GM21515 (cell line): ENCODE measurements at regions not wholly inside any gene's neighbourhood (a gene's known extent, or its start where the extent isn't known, plus 50 kb on each side); places are given as distances from the start of the nearest gene placed in this dataset.

Experiments used
- ATAC-seq: cut with Tn5 transposase; IDR thresholded peaks from one replicate; pipeline ENCODE4 v1.9.1; 2021; ENCODE audit not compliant: unreplicated experiment

DNA sequence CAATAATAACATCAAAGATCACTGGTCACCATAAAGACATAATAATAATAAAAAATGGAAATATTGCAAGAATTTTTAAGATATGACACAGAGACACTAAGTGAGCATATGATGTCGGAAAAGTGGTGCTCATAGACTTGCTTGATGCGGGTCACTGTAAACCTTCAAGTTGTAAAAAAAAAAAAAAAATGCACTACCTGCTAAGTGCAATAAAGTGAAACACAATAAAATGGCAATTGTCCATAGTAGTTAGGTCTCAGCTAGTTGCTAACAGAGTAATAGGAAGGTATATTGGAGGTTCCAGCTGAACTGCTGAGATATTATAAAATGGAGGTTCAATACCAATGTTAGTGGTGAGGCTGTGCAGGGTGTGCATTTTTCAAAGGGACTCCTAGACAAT, 146.6 kb upstream of the MRPS22 start:
- no peak for ATAC-seq

DNA sequence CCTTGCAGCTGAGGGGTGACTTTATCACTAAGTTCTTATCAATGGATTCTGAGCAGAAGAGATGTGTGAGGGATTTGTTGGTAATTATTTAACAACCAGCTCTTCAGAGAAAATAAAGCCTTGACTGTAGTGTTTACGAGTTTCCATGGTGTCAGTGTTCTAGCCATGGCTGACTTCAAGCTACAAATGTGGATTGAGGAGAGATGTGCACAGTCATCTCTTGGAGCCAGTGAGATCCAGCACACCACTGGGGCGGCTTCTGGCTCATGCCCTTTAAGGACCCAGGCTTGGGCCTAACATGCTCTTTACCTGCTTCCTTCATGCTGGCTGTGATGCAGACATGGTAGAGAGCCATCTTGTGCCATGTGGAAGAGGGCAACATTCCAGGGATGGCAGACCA, 145.6 kb upstream of the MRPS22 start:
- ATAC-seq = no peak

DNA sequence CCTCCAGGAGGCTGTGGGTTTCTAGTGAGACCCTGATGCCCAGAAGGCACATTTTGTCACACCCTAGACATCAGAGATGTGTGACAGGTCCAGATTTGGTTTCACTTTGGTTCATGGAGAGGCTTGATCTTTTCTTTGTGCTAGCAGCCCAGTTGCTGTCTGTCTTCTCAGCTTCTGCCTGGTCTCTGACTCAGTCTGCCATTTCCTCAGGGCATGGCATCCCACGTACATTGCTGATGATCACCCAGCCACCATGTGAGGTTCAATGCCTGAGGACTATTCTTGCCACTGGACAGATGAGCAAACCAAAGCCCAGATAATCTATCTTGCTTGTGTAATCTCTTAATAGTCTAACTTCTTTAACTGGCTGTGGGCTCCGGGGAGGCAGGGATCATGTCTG, 144.9 kb upstream of the MRPS22 start:
- ATAC-seq = no peak

DNA sequence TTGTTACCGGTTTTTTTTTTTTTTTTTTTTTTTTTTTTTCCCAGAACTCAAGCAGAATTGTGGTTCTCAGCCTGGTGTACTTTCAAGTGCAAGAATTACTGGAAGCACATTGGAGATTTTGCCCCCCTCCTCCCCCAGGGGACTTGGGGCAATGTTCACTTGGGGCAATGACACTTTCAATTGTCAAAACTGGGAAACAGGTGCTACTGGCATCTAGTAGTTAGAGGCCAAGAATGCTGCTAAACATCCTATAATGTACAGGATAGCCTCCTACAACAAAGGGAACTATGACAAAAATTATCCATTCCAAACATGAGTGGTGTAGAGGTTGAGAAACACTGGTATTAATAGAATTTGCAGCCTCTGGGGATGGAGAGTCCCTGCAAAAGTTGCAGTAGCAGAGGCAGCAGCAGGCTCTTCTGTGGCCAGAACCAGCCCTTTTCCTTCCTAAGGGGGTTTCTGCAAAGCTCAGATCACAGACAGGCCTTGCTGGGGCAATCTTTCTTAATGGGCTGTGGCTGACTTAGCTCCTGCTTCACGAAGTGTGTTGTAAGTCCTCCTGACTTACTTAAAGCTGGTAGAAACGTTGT, 144.3 kb upstream of the MRPS22 start:
- no peak for ATAC-seq

DNA sequence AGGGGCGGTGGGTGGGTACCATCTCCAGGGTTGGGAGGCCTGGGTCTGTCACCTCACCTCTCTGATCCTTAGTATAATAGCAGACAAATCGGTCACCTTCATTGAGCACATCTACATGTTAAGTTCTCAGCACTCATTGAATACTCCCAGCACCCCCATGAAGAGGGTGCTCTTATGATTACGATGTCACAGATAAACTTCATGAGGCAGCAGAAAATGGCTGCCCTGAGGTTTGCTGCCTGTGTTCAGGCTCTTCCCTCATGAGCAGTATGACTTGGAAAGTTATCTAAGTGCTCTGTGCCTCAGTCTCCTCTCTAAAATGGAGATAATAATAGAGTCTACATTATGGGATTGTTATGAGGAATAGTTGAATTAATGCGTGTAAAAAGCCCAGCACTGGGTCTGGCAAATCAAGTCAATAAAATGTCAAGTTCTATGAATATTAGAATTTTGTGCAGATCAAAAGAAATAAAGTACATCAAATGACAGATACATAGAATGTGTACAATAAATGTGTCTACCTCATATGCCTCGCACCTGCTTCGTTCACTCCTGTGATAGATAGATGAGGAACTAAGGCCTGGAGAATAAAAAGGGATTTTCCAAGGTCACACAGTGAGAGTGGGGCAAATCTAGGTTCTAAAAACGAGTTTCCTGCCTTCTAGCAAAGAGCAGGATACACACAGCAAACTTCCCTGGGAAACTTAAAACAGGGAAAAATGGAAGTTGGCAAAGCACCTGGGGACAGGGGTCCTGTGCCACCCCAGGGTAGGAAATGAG, 142.2 kb upstream of the MRPS22 start:
- ATAC-seq = no peak

DNA sequence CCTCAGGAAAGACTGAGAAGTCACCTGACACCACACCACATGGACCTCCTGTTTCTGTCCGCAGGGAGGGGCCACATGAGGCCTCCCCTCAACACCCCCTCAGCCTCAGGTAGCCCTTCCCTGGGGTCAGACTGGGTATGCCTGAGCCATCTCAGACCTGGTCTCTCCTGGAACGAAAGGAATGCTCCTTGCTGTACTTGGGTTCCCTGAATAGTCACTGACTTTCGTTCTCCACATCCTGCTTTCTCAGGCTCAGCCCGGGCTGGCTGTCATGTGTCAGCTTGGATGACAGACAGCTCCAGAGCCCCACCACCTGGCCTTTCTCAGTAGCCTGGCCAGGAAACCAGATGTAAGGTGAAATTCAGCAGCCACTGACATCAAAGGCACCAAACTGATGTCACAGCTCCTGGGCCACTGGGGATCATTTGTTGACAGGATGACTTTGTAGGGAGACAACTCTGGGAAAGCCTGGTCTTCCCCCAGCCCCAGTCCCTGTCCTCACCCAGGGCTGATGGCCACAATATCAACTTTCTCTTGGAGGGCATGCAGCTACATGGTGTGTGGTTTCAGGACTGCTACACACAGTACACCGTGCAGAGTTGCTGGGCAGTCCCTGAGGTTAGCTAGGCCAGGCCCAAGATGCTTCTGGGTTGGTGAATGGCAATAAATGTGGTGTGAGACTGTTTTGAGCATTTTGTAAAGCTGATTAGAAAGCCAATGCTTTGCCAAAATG, 141.4 kb upstream of the MRPS22 start:
- ATAC-seq = no peak

DNA sequence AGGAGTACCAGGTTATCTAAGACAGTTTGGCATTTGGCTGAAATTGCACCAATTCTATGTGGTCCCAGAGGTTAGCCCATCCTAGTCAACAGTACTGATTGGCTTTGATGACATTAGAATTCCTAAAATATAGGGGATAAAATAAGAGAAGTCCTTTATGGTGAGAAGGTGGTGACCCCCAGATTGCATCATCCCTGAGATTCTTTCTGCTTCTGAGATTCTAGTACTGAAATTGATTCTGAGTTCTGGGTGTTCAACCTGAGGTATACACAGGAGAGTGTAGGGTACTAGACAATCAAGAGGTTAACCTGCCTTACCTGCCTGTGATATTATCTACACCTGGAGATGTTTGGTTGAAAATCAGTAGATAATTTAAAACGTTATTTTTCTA, 140.9 kb upstream of the MRPS22 start:
- ATAC-seq = no peak

DNA sequence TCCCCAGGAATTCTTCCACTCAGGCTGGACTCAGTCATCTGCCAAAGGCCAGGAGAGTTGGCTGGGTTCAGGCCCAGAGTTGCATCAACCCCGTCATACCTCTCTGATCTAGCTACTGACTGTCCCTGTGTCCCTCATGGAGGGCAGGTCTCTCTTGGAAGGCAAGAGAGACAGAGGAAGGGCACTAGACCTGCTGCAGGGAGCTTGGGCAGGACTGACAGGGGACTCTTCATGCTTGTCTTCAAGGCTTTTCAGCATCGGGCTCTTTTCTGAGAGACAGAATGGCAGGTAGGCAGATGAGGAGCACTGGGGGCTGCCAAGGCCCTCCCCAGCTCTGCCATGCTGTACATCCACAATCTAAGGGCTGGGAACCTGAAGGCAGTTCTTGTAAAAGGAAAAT, 140.1 kb upstream of the MRPS22 start:
- no peak for ATAC-seq

DNA sequence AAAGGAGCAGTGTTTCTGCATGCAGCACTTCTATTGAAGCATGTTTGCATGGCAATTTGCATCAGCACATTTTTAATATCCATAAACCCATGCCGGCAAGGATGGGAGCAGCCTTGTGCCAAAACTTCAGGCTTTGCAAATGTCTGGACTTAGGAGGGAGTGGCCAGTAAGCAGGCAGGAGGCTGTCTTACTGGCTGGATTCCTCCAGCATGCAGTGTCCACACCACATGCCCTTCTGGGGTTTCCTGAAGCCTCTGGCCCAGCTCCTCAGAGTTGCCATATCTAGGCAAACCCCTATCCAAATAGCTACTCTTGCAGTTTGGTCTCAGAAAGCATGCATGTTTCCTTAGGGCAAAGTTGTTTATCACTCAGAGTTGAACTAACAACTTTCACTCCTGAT, 139.1 kb upstream of the MRPS22 start:
- ATAC-seq = no peak

DNA sequence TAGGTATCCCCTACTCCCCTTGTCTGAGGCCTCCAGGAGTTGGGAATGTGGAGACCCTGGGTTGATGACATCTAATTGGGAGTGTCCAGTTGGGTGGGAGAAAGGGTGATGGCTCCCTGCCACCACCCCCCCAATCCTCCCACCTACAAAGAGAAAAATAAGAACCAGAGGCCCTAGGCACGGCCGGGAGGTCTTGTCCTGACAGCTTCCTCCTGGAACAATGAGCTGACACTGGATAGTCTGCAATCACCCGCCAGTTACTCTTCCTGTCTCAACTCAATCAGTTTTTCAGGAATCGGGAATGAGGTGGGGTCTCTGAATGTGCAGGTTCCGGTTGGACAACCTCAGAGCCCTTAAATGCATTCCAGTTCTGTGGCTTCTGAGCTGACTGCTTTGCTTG, 129.9 kb upstream of the MRPS22 start:
- ATAC-seq = no peak

DNA sequence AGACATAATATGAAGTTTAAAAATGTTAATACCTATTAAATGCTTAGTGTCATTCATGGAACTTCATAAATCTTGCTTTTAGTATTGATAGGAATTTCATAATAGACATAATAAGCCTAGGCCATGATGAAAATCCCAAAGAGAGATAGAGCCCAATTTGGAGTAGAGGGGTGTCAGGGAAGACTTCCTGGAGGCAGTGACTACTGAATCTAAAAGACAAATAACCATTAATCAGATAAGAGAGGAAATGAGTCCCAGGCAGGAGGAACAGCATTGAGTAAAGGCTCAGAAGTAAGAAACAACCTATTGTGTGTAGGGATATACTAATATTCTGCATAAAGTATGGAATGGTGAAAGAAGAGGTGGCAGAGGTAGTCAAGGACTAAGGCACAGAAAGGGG, 126.9 kb upstream of the MRPS22 start:
- no peak for ATAC-seq

DNA sequence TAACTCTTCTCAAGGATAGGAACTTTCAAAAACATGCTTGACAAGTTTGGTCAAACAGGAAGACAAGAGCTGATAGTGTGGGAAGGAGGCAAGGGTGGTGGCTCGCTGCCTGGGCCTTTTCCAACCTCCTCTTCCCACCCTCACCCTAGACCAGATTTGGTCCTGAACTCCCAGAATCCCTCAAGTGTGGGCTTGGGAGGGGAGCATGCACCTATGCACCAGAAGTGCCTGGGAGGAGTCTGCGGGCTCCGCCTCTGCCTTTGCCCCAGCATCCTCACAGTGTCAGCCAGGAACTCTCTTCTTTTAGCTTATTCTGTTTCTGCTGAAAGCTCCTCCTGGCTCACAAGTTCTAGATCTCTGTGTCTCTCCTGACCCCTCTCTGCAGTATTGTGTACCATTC, 126.2 kb upstream of the MRPS22 start:
- ATAC-seq = no peak

DNA sequence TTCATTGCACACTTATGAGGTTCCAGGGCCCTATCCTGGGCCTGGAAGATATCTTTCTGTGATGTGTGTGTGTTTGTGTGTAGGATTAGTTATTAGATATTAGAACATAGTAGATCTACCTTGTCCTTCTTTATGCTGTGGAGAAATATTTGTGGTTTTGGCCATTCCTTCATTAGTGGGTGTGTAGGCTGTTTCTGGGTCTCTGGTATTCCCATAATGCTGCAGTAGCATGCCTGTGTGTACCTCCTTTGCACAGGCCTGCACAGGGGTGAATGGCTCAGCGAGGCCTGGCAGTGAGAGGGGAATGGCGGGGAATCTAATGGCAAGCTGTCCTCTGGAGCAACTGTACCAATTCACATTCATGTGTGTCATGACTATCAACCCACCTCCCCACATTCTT, 125.8 kb upstream of the MRPS22 start:
- no peak for ATAC-seq

DNA sequence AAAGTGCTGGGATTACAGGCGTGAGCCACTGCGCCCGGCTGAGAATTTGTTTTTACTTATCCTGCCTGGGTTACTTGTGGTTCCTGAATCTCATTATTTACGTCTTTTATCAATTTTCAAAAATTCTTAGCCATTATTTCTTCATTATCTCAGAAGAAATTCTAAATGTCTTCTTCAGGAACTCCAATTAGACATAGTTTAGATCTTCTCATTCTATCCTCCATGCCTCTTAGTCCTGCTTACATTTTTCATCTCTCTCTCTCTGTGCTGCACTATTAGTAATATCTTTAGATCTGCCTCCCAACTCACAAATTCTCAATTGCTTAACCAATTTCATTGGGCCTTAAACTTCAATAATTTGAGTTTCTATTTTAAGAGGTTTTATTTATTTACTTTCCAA, 124.4 kb upstream of the MRPS22 start:
- ATAC-seq = no peak

DNA sequence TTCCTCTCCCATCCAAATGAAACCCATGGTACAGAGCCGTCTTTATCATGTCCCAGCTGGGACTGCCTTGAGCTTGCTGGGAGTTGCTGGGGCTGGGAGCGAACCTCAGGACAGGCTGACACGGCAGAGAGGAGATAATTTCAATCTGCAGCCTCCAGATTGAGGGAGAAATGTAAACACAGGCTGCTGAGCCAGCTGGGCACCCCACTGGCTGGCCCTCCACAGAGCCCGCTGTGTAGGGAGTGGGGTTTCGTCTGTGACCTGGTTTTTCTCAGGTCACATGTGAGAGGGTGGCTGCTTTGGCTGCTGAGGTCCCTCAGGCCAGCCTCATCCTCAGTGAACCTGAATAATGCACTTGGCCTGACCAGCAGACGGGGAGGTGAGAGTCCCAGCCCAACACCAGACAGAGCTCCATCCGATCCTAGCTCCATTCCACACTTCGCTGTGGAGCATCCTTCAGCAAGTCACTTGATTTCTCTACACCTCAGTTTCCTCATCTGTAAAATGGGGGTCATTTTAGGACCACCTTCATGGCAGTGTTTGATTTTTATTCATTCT, 121.6 kb upstream of the MRPS22 start:
- ATAC-seq = no peak

DNA sequence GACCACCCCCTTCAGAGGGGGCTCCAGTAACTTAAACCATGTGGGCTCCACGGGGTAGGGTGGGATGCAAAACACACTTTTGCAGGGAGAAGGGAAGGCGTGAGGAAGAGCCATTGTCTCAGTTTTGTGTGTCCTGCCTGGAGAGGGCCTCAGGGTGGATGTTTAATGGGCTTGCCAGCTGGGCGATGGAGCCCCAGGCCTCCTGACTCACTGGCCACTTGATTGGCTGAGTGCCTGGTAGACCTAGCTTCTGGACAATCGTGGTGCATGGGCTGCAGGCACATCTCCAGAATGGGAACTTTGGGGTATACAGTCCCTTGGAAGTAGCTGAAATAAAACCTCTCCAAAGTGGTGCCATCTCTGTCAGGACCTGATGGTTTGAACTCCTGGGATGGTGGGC, 118.3 kb upstream of the MRPS22 start:
- ATAC-seq = no peak

DNA sequence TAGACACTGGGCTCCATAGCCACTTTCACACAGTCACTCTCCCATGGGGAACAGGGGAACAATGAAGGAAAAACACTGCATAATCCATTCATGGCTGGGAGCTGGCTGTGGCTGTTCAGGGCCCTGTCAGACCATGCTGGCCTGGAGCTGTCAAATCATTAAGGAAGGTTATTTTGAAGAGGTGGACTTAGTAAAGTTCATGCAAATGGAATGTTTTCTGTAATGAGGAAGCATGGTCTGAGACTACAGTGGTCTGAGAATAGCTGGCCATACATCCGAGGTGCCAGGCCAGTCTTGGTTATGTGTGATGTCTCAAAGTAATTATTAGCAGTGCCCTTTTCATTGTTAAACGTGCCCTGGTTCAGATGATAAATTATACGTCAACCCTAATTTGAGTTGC, 117.1 kb upstream of the MRPS22 start:
- no peak for ATAC-seq

DNA sequence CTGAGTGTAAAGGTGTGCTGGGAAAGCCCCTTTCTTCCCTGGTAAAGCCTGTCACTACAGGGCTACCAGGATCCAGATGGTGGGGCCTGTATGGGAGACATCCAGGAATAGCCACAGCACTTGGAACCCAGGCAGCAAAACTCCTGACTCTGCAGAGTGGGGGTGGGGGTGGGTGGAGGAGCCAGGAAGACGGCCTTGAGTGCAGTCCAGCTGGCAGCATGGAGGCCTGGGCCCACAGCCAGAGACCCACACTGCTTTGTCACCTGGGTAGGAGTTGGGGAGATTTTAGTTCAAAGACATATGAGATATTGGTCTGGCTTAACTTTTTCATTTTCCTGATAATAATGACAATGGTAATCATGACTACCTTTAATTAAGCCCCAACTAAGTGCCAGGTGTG, 116.7 kb upstream of the MRPS22 start:
- ATAC-seq = no peak

DNA sequence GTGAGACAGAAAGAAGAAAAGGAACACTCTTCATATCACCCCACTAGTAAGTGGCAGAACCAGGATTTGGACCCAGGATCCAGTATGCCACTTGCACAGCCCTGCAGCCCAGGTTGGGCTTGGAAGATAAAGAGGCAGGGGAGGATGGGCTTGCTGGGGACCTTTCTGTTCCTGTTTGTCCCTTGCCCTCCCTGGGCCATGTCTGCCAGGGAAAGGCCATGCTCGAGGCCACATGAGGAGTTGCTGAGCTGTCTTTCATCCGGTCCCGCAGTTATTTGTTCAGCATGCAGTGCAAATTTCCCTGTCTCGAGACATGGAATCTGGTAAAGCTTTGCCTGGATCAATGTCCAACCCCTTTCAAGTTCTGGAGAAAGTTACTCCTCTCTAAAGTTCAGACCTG, 116.0 kb upstream of the MRPS22 start:
- ATAC-seq = no peak

DNA sequence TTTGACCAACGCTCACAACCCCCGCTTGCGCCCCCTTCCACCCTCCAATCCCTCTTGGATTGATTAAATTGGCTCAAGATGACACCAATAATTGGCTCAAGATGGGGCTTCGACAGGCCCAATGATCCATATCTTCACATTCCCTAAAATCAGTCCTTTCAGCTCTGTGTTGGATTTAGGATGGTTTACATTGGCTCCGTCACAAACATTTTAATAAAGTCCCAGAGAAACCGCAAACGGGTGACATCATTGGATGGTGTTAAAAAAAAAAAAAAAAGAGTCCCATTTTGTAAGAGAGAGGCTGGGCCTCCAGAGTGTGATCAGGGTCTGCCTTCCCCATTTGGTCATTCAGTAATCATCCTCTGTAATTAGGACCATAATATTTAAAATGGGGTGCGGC, 113.4 kb upstream of the MRPS22 start:
- no peak for ATAC-seq

DNA sequence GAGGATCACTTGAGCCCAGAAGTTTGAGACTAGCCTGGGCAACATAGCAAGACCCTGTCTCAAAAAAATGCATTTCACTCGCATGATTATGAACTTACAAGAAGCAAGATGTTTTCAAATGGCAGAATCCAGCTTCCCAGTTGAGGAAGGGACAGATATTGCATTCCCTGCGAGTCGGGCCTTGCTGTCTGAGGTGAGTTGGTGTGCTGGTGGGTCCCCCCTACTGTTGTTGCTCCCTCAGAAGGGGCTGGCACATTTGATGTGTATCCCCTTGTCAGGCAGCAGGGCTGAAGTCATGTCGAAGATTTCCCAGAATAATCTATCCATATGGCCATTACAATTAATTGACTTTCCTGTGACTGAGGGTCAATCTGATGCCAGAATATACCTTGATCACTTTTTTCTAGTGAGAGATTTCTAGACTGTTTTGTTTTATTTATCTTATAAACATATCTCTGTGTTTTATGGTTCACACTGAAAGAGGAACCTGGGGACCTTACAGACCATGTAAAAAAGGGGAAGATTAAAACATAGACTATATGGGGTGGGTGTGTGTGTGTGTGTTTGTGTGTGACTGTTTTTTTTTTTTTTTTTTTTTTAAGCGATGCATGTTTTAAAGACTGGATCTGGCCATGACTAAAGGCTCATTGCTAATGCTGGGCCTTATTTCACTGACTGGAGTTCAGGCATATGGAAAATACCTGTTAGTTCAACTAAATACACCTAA, 112.1 kb upstream of the MRPS22 start:
- ATAC-seq = no peak
